ENCODE measurements at regions not wholly inside any gene's neighbourhood (a gene's known extent, or its start where the extent isn't known, plus 50 kb on each side); places are given as distances from the start of the nearest gene placed in this dataset.

GRCh38 chr12:4202487-4202886 is 71.1 kb upstream of the CCND2 start:
- no peaks in the 10 kb centered on the region for H4K20me1 ChIP-seq (ENCODE audit: control insufficient read depth, insufficient read depth, low read length, poor library complexity, severe bottlenecking)
- H3K9me3 ChIP-seq (ENCODE audit: control extremely low read depth in 1 of 3, control insufficient read depth in 2 of 3, insufficient read depth in 1 of 3, low read length in 2 of 3): no peaks in the 10 kb centered on the region
- ChIA-PET POLR2A (interaction anchor here (2.2 kb wide), 1 partner anchor 13 kb away, joined by 10 read pairs; no protein-coding TSS in a partner anchor), CTCF (interaction anchor here (1.1 to 6.2 kb wide), 2 partner anchors 45 to 75 kb away, joined by 3 to 32 read pairs; no protein-coding TSS in a partner anchor)
- H3K79me2 ChIP-seq (ENCODE audit: control insufficient read depth, insufficient read depth, low read length): no peaks in the 10 kb centered on the region
- no peak for ATAC-seq (ENCODE audit: low read depth)
- H3K4me1 Mint-ChIP-seq: peaks cover 68% of the 10 kb centered on the region
- no peaks in the 10 kb centered on the region for H3K9me3 Mint-ChIP-seq (ENCODE audit: insufficient read depth)
- H3K4me1 ChIP-seq (ENCODE audit: control insufficient read depth in 2 of 2, insufficient read depth in 2 of 2, low read length in 2 of 2): peaks cover 63 to 65% of the 10 kb centered on the region in 2 donors
- DNase-seq: peak; percentile 37
- H3K4me2 ChIP-seq (replicated peaks; ENCODE audit: low read depth, low read length, poor library complexity, severe bottlenecking): peak overlapping the region; percentile 43
- no peak overlapping the region for H2AFZ ChIP-seq (ENCODE audit: insufficient read depth, low read depth, low read length, poor library complexity, severe bottlenecking)
- H3K36me3 ChIP-seq (replicated peaks in 1 of 2; ENCODE audit: control extremely low read depth in 1 of 2, control insufficient read depth in 1 of 2, extremely low read depth in 1 of 2, insufficient read depth in 2 of 2, low read length in 1 of 2): no peaks in the 10 kb centered on the region
- peak overlapping the region in 1 of 2 donors; percentile 6 for H3K27ac ChIP-seq (ENCODE audit: low read length in 2 of 2)
- TF ChIP-seq EZH2 (IDR thresholded peaks at IDR 0.05; ENCODE audit: borderline replicate concordance, insufficient read depth, low read depth, low read length, poor library complexity, severe bottlenecking) (no peak), CTCF (IDR thresholded peaks at IDR 0.05) (no peak)
- peak overlapping the region in 1 of 5 experiments; percentile 21 for H3K4me3 ChIP-seq (ENCODE audit: control extremely low read depth in 1 of 5, extremely low read depth in 1 of 5, insufficient read depth in 1 of 5, low read depth in 2 of 5, low read length in 4 of 5)
- H3K4me3 Mint-ChIP-seq: peak overlapping the region; percentile 3
- no peak overlapping the region for H3K9ac ChIP-seq (ENCODE audit: low read length)
- no peaks in the 10 kb centered on the region for H3K27me3 ChIP-seq (replicated peaks in 1 of 4; ENCODE audit: control extremely low read depth in 1 of 4, control insufficient read depth in 3 of 4, insufficient read depth in 4 of 4, low read length in 3 of 4)
- intact Hi-C loops (cut with micrococcal nuclease): loop anchor here (5.0 kb wide), 3 partner anchors 35 to 95 kb away; no protein-coding TSS in a partner anchor
- H3K27me3 Mint-ChIP-seq: no peaks in the 10 kb centered on the region
- WGBS (ENCODE audit: insufficient coverage): 30% methylated on average over 3 of the region's 7 CpGs
- peak overlapping the region; percentile 27 for H3K27ac Mint-ChIP-seq

- 48% methylated on average over 4 of the region's 13 CpGs for WGBS (ENCODE audit: insufficient coverage)
- no peaks in the 10 kb centered on the region for H3K36me3 ChIP-seq (replicated peaks in 1 of 2; ENCODE audit: control extremely low read depth in 1 of 2, control insufficient read depth in 1 of 2, extremely low read depth in 1 of 2, insufficient read depth in 2 of 2, low read length in 1 of 2)
- no peaks in the 10 kb centered on the region for H4K20me1 ChIP-seq (ENCODE audit: control insufficient read depth, insufficient read depth, low read length, poor library complexity, severe bottlenecking)
- Mint-ChIP-seq H3K27ac (peak overlapping the region; percentile 63), H3K9me3 (ENCODE audit: insufficient read depth) (no peaks in the 10 kb centered on the region), H3K4me3 (peak overlapping the region; percentile 21), H3K4me1 (peaks cover 68% of the 10 kb centered on the region), H3K27me3 (no peaks in the 10 kb centered on the region)
- DNase-seq (peak; percentile 73), ATAC-seq (ENCODE audit: low read depth) (peak; percentile 96)
- H3K79me2 ChIP-seq (ENCODE audit: control insufficient read depth, insufficient read depth, low read length): no peaks in the 10 kb centered on the region
- no peak overlapping the region for H3K4me3 ChIP-seq (ENCODE audit: control extremely low read depth in 1 of 5, extremely low read depth in 1 of 5, insufficient read depth in 1 of 5, low read depth in 2 of 5, low read length in 4 of 5)
- H3K4me1 ChIP-seq (ENCODE audit: control insufficient read depth in 2 of 2, insufficient read depth in 2 of 2, low read length in 2 of 2): peaks cover 67 to 71% of the 10 kb centered on the region in 2 donors
- H3K9me3 ChIP-seq (ENCODE audit: control extremely low read depth in 1 of 3, control insufficient read depth in 2 of 3, insufficient read depth in 1 of 3, low read length in 2 of 3): no peaks in the 10 kb centered on the region
- CTCF ChIA-PET: interaction anchor here (0.7 to 6.2 kb wide), 6 partner anchors 9 to 85 kb away, joined by 3 to 32 read pairs (median 4); no protein-coding TSS in a partner anchor
- no peak overlapping the region for H3K9ac ChIP-seq (ENCODE audit: low read length)
- intact Hi-C loops (cut with micrococcal nuclease): loop anchor here (1.0 to 5.0 kb wide), 5 partner anchors 14 to 94 kb away; no protein-coding TSS in a partner anchor
- no peak overlapping the region for H2AFZ ChIP-seq (ENCODE audit: insufficient read depth, low read depth, low read length, poor library complexity, severe bottlenecking)
- H3K27me3 ChIP-seq (replicated peaks in 1 of 4; ENCODE audit: control extremely low read depth in 1 of 4, control insufficient read depth in 3 of 4, insufficient read depth in 4 of 4, low read length in 3 of 4): no peaks in the 10 kb centered on the region
- POLR2A ChIA-PET: interaction anchor here (0.5 to 2.2 kb wide), 3 partner anchors 14 to 70 kb away, joined by 5 to 10 read pairs (median 8); no protein-coding TSS in a partner anchor
- peak overlapping the region in 1 of 2 donors; percentile 15 for H3K27ac ChIP-seq (ENCODE audit: low read length in 2 of 2)
- H3K4me2 ChIP-seq (replicated peaks; ENCODE audit: low read depth, low read length, poor library complexity, severe bottlenecking): peak overlapping the region; percentile 43
- TF ChIP-seq CTCF (IDR thresholded peaks at IDR 0.05) (no peak), EZH2 (IDR thresholded peaks at IDR 0.05; ENCODE audit: borderline replicate concordance, insufficient read depth, low read depth, low read length, poor library complexity, severe bottlenecking) (no peak)
These were observed 72.0 kb upstream of the CCND2 start for GRCh38 chr12:4201333-4202100.
